HEK293 (cell line): ENCODE measurements at regions not wholly inside any gene's neighbourhood (a gene's known extent, or its start where the extent isn't known, plus 50 kb on each side); places are given as distances from the start of the nearest gene placed in this dataset.

ENCODE experiments used
- CTCF ChIA-PET: fragments of 350-600 bp; formaldehyde crosslinking; extraction: SDS; loops from one replicate; lab custom pipeline; 2021; ENCODE audit warnings: antibody characterized with exemption; lab: Yijun Ruan, JAX
- POLR2A ChIA-PET: fragments of 300-600 bp; formaldehyde crosslinking; extraction: SDS; loops from one replicate; lab custom pipeline; 2020; ENCODE audit warnings: antibody characterized with exemption, inconsistent platforms; lab: Yijun Ruan, JAX
- H3K27ac ChIP-seq: fragments of 200-500 bp; sonication (Bioruptor generic); 2 replicates; pipeline ENCODE4 v1.5.1; 2014; ENCODE audit warnings: low read depth, low read length, control low read depth, inconsistent platforms; ENCODE audit errors: extremely low read depth
- H3K36me3 ChIP-seq, 2 experiments: fragments of 200-500 bp in 1 of 2; sonication (Bioruptor generic) in 1 of 2; 1 replicate in 1 of 2; 2 replicates in 1 of 2; pipeline ENCODE4 v1.5.1; 2014 to 2017; ENCODE audit warnings: inconsistent platforms in 2 of 2, low read length in 2 of 2; ENCODE audit not compliant: control insufficient read depth in 2 of 2, insufficient read depth in 1 of 2
- H3K4me1 ChIP-seq: fragments of 200-500 bp; sonication (Bioruptor generic); 2 replicates; pipeline ENCODE4 v1.5.1; 2014; ENCODE audit warnings: mild to moderate bottlenecking, low read length, inconsistent platforms; ENCODE audit not compliant: control insufficient read depth, insufficient read depth
- H3K4me3 ChIP-seq: 2 replicates; pipeline ENCODE4 v1.5.1; 2011; ENCODE audit warnings: low read depth, mild to moderate bottlenecking, control low read depth, low read length, moderate library complexity
- H3K9me3 ChIP-seq: fragments of 200-500 bp; sonication (Bioruptor generic); 2 replicates; pipeline ENCODE4 v1.5.1; 2014; ENCODE audit warnings: low read depth, low read length, inconsistent platforms; ENCODE audit not compliant: control insufficient read depth, insufficient read depth
- ATF2 ChIP-seq: fragments of 450-650 bp; formaldehyde crosslinking; IDR thresholded peaks from 2 replicates; pipeline ENCODE4 v1.5.1; 2016; ENCODE audit warnings: missing biosample characterization, missing genetic modification characterization, low read depth
- EGR2 ChIP-seq: fragments of 450-650 bp; formaldehyde crosslinking; IDR thresholded peaks from 2 replicates; pipeline ENCODE4 v1.5.1; 2016; ENCODE audit warnings: low read depth, missing biosample characterization, missing genetic modification characterization
- KLF1 ChIP-seq: fragments of 450-650 bp; formaldehyde crosslinking; IDR thresholded peaks from 2 replicates; pipeline ENCODE4 v1.5.1; 2016; ENCODE audit warnings: missing biosample characterization, missing genetic modification characterization
- REPIN1 ChIP-seq: fragments of 450-650 bp; formaldehyde crosslinking; IDR thresholded peaks from 2 replicates; pipeline ENCODE4 v1.5.1; 2017; ENCODE audit warnings: missing biosample characterization, missing genetic modification characterization, low read depth
- SP2 ChIP-seq: fragments of 450-650 bp; formaldehyde crosslinking; IDR thresholded peaks from 2 replicates; pipeline ENCODE4 v1.5.1; 2016; ENCODE audit warnings: missing biosample characterization, missing genetic modification characterization
- YY2 ChIP-seq: fragments of 450-650 bp; formaldehyde crosslinking; IDR thresholded peaks from 2 replicates; pipeline ENCODE4 v1.5.1; 2016; ENCODE audit warnings: missing biosample characterization, missing genetic modification characterization
- ZFHX2 ChIP-seq: fragments of 450-650 bp; formaldehyde crosslinking; conservative IDR thresholded peaks from 2 replicates; pipeline ENCODE4 v1.5.1; 2016; ENCODE audit warnings: missing biosample characterization, missing genetic modification characterization
- ZNF121 ChIP-seq: fragments of 450-650 bp; formaldehyde crosslinking; IDR thresholded peaks from 2 replicates; pipeline ENCODE4 v1.5.1; 2016; ENCODE audit warnings: missing biosample characterization, missing genetic modification characterization
- ZNF202 ChIP-seq: fragments of 450-650 bp; formaldehyde crosslinking; IDR thresholded peaks from 2 replicates; pipeline ENCODE4 v1.5.1; 2016; ENCODE audit warnings: missing biosample characterization, missing genetic modification characterization, borderline replicate concordance
- ZNF335 ChIP-seq: fragments of 450-650 bp; formaldehyde crosslinking; conservative IDR thresholded peaks from 2 replicates; pipeline ENCODE4 v1.5.1; 2016; ENCODE audit warnings: missing biosample characterization, missing genetic modification characterization
- ZNF423 ChIP-seq: fragments of 450-650 bp; formaldehyde crosslinking; IDR thresholded peaks from 2 replicates; pipeline ENCODE4 v1.5.1; 2016; ENCODE audit warnings: missing biosample characterization, missing genetic modification characterization
- ZNF426 ChIP-seq: fragments of 450-650 bp; formaldehyde crosslinking; IDR thresholded peaks from 2 replicates; pipeline ENCODE4 v1.5.1; 2017; ENCODE audit warnings: missing biosample characterization, missing genetic modification characterization, mild to moderate bottlenecking, inconsistent platforms, moderate library complexity
- ZNF449 ChIP-seq: fragments of 450-650 bp; formaldehyde crosslinking; IDR thresholded peaks from 2 replicates; pipeline ENCODE4 v1.5.1; 2017; ENCODE audit warnings: missing biosample characterization, mild to moderate bottlenecking, missing genetic modification characterization, moderate library complexity
- ZNF555 ChIP-seq: fragments of 450-650 bp; formaldehyde crosslinking; conservative IDR thresholded peaks from 2 replicates; pipeline ENCODE4 v1.5.1; 2017; ENCODE audit warnings: missing biosample characterization, mild to moderate bottlenecking, missing genetic modification characterization, inconsistent platforms
- ZNF624 ChIP-seq: fragments of 450-650 bp; formaldehyde crosslinking; IDR thresholded peaks from 2 replicates; pipeline ENCODE4 v1.5.1; 2017; ENCODE audit warnings: missing biosample characterization, missing genetic modification characterization
- ZNF658 ChIP-seq: fragments of 450-650 bp; formaldehyde crosslinking; IDR thresholded peaks from 2 replicates; pipeline ENCODE4; 2016; ENCODE audit warnings: missing biosample characterization, missing genetic modification characterization
- ZNF660 ChIP-seq: fragments of 450-650 bp; IDR thresholded peaks from 2 replicates; pipeline ENCODE4 v1.5.1; 2018; ENCODE audit warnings: missing biosample characterization, mild to moderate bottlenecking, missing genetic modification characterization
- ZNF785 ChIP-seq: fragments of 450-650 bp; formaldehyde crosslinking; IDR thresholded peaks from 2 replicates; pipeline ENCODE4 v1.5.1; 2016; ENCODE audit warnings: missing biosample characterization, missing genetic modification characterization
- TF ChIP-seq, protein P1 (sequence below): sonication (generic); formaldehyde crosslinking; IDR thresholded peaks from 2 replicates; pipeline ENCODE4 v1.8.1; 2022; ENCODE audit warnings: mild to moderate bottlenecking, moderate library complexity, missing genetic modification reagents
- TF ChIP-seq, protein P2 (sequence below): fragments of 450-650 bp; formaldehyde crosslinking; IDR thresholded peaks from 2 replicates; pipeline ENCODE4 v1.5.1; 2017; ENCODE audit warnings: missing biosample characterization, missing genetic modification characterization
- TF ChIP-seq, protein P3 (sequence below): fragments of 450-650 bp; formaldehyde crosslinking; IDR thresholded peaks from 2 replicates; pipeline ENCODE4 v1.5.1; 2017; ENCODE audit warnings: missing biosample characterization, missing genetic modification characterization
- TF ChIP-seq, protein P4 (sequence below): fragments of 450-650 bp; formaldehyde crosslinking; IDR thresholded peaks from 2 replicates; pipeline ENCODE4 v1.5.1; 2017; ENCODE audit warnings: missing biosample characterization, missing genetic modification characterization
- TF ChIP-seq, protein P5 (sequence below): fragments of 450-650 bp; formaldehyde crosslinking; IDR thresholded peaks from 2 replicates; pipeline ENCODE4 v1.5.1; 2016; ENCODE audit warnings: missing biosample characterization, missing genetic modification characterization

GRCh38 chr3:124498891-124499290, 231.4 kb upstream of the UMPS start (continued):
- TF ChIP-seq ZNF785 (tag by site-specific recombination) = no peak

DNA sequence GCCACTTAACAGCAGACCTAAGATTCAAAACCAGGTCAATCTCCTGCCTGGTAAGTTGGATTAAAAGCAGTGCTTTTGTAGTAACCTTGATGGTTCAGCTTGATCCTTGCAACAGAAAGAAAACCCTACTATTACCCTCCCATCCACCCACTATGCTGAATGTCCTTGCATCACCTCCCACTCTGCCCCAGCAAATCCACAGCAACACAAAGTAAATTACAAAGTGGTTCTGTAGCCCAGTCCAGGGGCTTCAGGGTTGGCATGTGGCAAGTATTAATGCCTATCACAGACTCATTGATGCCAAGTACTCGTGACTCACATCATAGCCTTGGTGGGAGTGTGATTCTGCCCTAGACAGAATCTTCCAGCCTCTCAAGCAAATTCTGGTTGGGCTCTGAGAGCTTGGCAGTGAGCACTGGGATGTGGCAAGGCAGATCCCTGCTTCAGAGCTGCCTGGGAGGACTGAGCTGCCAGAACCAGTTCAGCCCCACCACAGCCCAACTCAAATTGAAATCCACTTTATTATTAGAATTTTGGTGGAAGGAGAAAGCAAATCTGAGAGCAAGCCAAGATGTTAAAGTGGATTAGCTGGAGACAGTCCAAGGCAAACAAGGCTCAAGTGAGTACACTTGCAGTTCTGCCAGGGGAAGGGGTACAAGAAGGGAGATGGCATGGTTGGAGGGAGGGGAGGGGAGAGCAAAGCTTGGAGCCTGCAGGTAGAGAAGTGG, 225.8 kb upstream of the UMPS start:
- H3K9me3 ChIP-seq = no peaks in the 10 kb centered on the region
- ChIA-PET CTCF (interaction anchor here (1.0 to 1.2 kb wide), 2 partner anchors 45 to 55 kb away, joined by 3 to 6 read pairs; no protein-coding TSS in a partner anchor), POLR2A (no interaction called here)
- H3K4me3 ChIP-seq = no peak overlapping the region
- H3K4me1 ChIP-seq = no peaks in the 10 kb centered on the region
- no peaks in the 10 kb centered on the region for H3K36me3 ChIP-seq
- no peak overlapping the region for H3K27ac ChIP-seq
- TF ChIP-seq, protein P1, sequence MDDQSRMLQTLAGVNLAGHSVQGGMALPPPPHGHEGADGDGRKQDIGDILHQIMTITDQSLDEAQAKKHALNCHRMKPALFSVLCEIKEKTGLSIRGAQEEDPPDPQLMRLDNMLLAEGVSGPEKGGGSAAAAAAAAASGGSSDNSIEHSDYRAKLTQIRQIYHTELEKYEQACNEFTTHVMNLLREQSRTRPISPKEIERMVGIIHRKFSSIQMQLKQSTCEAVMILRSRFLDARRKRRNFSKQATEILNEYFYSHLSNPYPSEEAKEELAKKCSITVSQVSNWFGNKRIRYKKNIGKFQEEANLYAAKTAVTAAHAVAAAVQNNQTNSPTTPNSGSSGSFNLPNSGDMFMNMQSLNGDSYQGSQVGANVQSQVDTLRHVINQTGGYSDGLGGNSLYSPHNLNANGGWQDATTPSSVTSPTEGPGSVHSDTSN = no peak
- TF ChIP-seq ZNF335 (tag by site-specific recombination) = no peak
- TF ChIP-seq KLF1 = no peak
- TF ChIP-seq EGR2 = no peak
- TF ChIP-seq YY2 (tag by site-specific recombination) = no peak
- TF ChIP-seq, protein P2, sequence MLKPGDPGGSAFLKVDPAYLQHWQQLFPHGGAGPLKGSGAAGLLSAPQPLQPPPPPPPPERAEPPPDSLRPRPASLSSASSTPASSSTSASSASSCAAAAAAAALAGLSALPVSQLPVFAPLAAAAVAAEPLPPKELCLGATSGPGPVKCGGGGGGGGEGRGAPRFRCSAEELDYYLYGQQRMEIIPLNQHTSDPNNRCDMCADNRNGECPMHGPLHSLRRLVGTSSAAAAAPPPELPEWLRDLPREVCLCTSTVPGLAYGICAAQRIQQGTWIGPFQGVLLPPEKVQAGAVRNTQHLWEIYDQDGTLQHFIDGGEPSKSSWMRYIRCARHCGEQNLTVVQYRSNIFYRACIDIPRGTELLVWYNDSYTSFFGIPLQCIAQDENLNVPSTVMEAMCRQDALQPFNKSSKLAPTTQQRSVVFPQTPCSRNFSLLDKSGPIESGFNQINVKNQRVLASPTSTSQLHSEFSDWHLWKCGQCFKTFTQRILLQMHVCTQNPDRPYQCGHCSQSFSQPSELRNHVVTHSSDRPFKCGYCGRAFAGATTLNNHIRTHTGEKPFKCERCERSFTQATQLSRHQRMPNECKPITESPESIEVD = no peak
- TF ChIP-seq ZNF423 = no peak
- 0 out of 2 replicates have a peak, but pooled peaks have one; percentile 18 for TF ChIP-seq ZFHX2 (tag by site-specific recombination)
- TF ChIP-seq SP2 (tag by site-specific recombination) = no peak
- TF ChIP-seq ZNF121 = no peak
- no peak for TF ChIP-seq REPIN1 (tag by site-specific recombination)
- no peak for TF ChIP-seq ZNF624 (tag by site-specific recombination)
- TF ChIP-seq ZNF426 (tag by site-specific recombination) = no peak
- TF ChIP-seq ZNF449 (tag by site-specific recombination) = peak; percentile 98
- TF ChIP-seq ZNF660 (tag by site-specific recombination) = no peak
- TF ChIP-seq, protein P3, sequence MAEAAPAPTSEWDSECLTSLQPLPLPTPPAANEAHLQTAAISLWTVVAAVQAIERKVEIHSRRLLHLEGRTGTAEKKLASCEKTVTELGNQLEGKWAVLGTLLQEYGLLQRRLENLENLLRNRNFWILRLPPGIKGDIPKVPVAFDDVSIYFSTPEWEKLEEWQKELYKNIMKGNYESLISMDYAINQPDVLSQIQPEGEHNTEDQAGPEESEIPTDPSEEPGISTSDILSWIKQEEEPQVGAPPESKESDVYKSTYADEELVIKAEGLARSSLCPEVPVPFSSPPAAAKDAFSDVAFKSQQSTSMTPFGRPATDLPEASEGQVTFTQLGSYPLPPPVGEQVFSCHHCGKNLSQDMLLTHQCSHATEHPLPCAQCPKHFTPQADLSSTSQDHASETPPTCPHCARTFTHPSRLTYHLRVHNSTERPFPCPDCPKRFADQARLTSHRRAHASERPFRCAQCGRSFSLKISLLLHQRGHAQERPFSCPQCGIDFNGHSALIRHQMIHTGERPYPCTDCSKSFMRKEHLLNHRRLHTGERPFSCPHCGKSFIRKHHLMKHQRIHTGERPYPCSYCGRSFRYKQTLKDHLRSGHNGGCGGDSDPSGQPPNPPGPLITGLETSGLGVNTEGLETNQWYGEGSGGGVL (tag by site-specific recombination) = peak; percentile 38; the same call in 1 of the 2 replicates
- no peak for TF ChIP-seq ATF2
- TF ChIP-seq ZNF202 (tag by site-specific recombination) = no peak
- no peak for TF ChIP-seq ZNF658
- TF ChIP-seq, protein P4, sequence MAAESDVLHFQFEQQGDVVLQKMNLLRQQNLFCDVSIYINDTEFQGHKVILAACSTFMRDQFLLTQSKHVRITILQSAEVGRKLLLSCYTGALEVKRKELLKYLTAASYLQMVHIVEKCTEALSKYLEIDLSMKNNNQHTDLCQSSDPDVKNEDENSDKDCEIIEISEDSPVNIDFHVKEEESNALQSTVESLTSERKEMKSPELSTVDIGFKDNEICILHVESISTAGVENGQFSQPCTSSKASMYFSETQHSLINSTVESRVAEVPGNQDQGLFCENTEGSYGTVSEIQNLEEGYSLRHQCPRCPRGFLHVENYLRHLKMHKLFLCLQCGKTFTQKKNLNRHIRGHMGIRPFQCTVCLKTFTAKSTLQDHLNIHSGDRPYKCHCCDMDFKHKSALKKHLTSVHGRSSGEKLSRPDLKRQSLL (tag by site-specific recombination) = no peak
- TF ChIP-seq, protein P5, sequence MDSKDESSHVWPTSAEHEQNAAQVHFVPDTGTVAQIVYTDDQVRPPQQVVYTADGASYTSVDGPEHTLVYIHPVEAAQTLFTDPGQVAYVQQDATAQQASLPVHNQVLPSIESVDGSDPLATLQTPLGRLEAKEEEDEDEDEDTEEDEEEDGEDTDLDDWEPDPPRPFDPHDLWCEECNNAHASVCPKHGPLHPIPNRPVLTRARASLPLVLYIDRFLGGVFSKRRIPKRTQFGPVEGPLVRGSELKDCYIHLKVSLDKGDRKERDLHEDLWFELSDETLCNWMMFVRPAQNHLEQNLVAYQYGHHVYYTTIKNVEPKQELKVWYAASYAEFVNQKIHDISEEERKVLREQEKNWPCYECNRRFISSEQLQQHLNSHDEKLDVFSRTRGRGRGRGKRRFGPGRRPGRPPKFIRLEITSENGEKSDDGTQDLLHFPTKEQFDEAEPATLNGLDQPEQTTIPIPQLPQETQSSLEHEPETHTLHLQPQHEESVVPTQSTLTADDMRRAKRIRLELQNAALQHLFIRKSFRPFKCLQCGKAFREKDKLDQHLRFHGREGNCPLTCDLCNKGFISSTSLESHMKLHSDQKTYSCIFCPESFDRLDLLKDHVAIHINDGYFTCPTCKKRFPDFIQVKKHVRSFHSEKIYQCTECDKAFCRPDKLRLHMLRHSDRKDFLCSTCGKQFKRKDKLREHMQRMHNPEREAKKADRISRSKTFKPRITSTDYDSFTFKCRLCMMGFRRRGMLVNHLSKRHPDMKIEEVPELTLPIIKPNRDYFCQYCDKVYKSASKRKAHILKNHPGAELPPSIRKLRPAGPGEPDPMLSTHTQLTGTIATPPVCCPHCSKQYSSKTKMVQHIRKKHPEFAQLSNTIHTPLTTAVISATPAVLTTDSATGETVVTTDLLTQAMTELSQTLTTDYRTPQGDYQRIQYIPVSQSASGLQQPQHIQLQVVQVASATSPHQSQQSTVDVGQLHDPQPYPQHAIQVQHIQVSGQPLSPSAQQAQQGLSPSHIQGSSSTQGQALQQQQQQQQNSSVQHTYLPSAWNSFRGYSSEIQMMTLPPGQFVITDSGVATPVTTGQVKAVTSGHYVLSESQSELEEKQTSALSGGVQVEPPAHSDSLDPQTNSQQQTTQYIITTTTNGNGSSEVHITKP (tag by site-specific recombination) = 0 out of 2 replicates have a peak, but pooled peaks have one; percentile 19
- TF ChIP-seq ZNF555 (tag by site-specific recombination) = no peak
